MM.1S (cell line): ENCODE measurements at regions not wholly inside any gene's neighbourhood (a gene's known extent, or its start where the extent isn't known, plus 50 kb on each side); places are given as distances from the start of the nearest gene placed in this dataset.

ENCODE experiments used
- DNase-seq: peaks from one replicate; pipeline ENCODE4 v3.0.0-alpha.2; 2015
- H2AFZ ChIP-seq: fragments of 300-600 bp; sonication (generic); 2 replicates; pipeline ENCODE4 v1.6.0; 2016; ENCODE audit warnings: antibody characterized with exemption, low read length
- H3F3A ChIP-seq: fragments of 300-600 bp; sonication (generic); 2 replicates; pipeline ENCODE4 v1.6.1; 2016; ENCODE audit warnings: mild to moderate bottlenecking, antibody characterized with exemption, low read length, moderate library complexity, mixed read lengths; ENCODE audit not compliant: insufficient read depth
- H3K27ac ChIP-seq: fragments of 300-600 bp; sonication (generic); 2 replicates; pipeline ENCODE4 v1.5.1; 2016; ENCODE audit warnings: mild to moderate bottlenecking, low read length
- H3K27me3 ChIP-seq: fragments of 300-600 bp; sonication (generic); replicated peaks from 2 replicates; pipeline ENCODE4 v1.6.0; 2016; ENCODE audit warnings: low read length; ENCODE audit not compliant: insufficient read depth
- H3K36me3 ChIP-seq: fragments of 300-600 bp; sonication (generic); replicated peaks from 2 replicates; pipeline ENCODE4 v1.6.1; 2016; ENCODE audit warnings: mild to moderate bottlenecking, low read length, mixed read lengths; ENCODE audit not compliant: insufficient read depth
- H3K4me1 ChIP-seq: fragments of 300-600 bp; sonication (generic); 2 replicates; pipeline ENCODE4 v1.6.1; 2016; ENCODE audit warnings: low read length, mixed read lengths
- H3K4me2 ChIP-seq: fragments of 300-600 bp; sonication (generic); 2 replicates; pipeline ENCODE4 v1.6.0; 2016; ENCODE audit warnings: low read depth, low read length
- H3K4me3 ChIP-seq: fragments of 300-600 bp; sonication (generic); 2 replicates; pipeline ENCODE4 v1.5.1; 2016; ENCODE audit warnings: low read length, mixed read lengths
- H3K79me2 ChIP-seq: fragments of 300-600 bp; sonication (generic); 2 replicates; pipeline ENCODE4 v1.6.1; 2016; ENCODE audit warnings: mixed run types, low read length, mixed read lengths
- H3K9ac ChIP-seq: fragments of 300-600 bp; sonication (generic); 2 replicates; pipeline ENCODE4 v1.6.1; 2016; ENCODE audit warnings: low read length, mixed read lengths
- H3K9me2 ChIP-seq: fragments of 300-600 bp; sonication (generic); replicated peaks from 2 replicates; pipeline ENCODE4 v1.6.1; 2016; ENCODE audit warnings: mild to moderate bottlenecking, low read length, mixed read lengths; ENCODE audit not compliant: insufficient read depth
- H3K9me3 ChIP-seq: fragments of 300-600 bp; sonication (generic); replicated peaks from 2 replicates; pipeline ENCODE4 v1.6.1; 2016; ENCODE audit warnings: mild to moderate bottlenecking, low read length, mixed read lengths; ENCODE audit not compliant: insufficient read depth
- H4K20me1 ChIP-seq: fragments of 300-600 bp; sonication (generic); 2 replicates; pipeline ENCODE4 v1.6.1; 2016; ENCODE audit warnings: mild to moderate bottlenecking, low read length, moderate library complexity, mixed read lengths; ENCODE audit not compliant: insufficient read depth
- EZH2 ChIP-seq: fragments of 300-600 bp; sonication (generic); optimal IDR thresholded peaks from 2 replicates; pipeline ENCODE3; 2017; ENCODE audit warnings: low read depth, mild to moderate bottlenecking, antibody characterized with exemption, low read length, mixed read lengths
- EZH2phosphoT487 ChIP-seq: fragments of 300-600 bp; sonication (generic); IDR thresholded peaks from 2 replicates; pipeline ENCODE4 v1.6.1; 2018; ENCODE audit warnings: antibody characterized with exemption, low read length
- TF ChIP-seq, protein P1 (sequence below): fragments of 300-600 bp; sonication (generic); IDR thresholded peaks from 2 replicates; pipeline ENCODE4 v1.5.1; 2016; ENCODE audit warnings: antibody characterized with exemption, low read length, mixed read lengths

DNA sequence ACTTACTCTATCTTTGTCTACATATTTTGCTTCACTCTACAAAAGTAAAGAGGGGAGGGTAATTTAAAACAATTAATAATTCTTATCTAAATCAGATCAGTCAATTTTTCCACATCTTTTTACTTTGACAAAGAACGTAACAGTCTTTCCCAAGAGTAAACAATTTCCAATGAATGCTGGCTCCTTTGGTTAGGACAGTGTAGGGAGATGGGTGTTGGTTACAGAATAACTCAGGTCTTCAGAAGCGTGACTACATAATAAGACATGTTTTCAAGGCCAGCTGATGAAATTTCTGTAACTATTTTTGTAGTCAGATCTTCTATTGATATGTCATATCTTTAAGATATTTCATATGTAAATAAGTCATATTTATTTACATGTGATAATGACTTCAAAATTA, 183.0 kb upstream of the CAND1 start:
- H3K27me3 ChIP-seq = no peaks in the 10 kb centered on the region
- H3K4me1 ChIP-seq = no peaks in the 10 kb centered on the region
- H3F3A ChIP-seq = no peaks in the 10 kb centered on the region
- H3K36me3 ChIP-seq = no peaks in the 10 kb centered on the region
- no peak overlapping the region for H2AFZ ChIP-seq
- H3K4me2 ChIP-seq = no peak overlapping the region
- H3K9me3 ChIP-seq = no peaks in the 10 kb centered on the region
- H3K4me3 ChIP-seq = no peak overlapping the region
- H3K9me2 ChIP-seq = no peaks in the 10 kb centered on the region
- H4K20me1 ChIP-seq = no peaks in the 10 kb centered on the region
- no peak for DNase-seq
- H3K27ac ChIP-seq = no peak overlapping the region
- no peaks in the 10 kb centered on the region for H3K79me2 ChIP-seq
- no peak for TF ChIP-seq EZH2phosphoT487
- no peak for TF ChIP-seq EZH2
- TF ChIP-seq, protein P1, sequence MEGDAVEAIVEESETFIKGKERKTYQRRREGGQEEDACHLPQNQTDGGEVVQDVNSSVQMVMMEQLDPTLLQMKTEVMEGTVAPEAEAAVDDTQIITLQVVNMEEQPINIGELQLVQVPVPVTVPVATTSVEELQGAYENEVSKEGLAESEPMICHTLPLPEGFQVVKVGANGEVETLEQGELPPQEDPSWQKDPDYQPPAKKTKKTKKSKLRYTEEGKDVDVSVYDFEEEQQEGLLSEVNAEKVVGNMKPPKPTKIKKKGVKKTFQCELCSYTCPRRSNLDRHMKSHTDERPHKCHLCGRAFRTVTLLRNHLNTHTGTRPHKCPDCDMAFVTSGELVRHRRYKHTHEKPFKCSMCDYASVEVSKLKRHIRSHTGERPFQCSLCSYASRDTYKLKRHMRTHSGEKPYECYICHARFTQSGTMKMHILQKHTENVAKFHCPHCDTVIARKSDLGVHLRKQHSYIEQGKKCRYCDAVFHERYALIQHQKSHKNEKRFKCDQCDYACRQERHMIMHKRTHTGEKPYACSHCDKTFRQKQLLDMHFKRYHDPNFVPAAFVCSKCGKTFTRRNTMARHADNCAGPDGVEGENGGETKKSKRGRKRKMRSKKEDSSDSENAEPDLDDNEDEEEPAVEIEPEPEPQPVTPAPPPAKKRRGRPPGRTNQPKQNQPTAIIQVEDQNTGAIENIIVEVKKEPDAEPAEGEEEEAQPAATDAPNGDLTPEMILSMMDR = no peak
- H3K9ac ChIP-seq = no peak overlapping the region

DNA sequence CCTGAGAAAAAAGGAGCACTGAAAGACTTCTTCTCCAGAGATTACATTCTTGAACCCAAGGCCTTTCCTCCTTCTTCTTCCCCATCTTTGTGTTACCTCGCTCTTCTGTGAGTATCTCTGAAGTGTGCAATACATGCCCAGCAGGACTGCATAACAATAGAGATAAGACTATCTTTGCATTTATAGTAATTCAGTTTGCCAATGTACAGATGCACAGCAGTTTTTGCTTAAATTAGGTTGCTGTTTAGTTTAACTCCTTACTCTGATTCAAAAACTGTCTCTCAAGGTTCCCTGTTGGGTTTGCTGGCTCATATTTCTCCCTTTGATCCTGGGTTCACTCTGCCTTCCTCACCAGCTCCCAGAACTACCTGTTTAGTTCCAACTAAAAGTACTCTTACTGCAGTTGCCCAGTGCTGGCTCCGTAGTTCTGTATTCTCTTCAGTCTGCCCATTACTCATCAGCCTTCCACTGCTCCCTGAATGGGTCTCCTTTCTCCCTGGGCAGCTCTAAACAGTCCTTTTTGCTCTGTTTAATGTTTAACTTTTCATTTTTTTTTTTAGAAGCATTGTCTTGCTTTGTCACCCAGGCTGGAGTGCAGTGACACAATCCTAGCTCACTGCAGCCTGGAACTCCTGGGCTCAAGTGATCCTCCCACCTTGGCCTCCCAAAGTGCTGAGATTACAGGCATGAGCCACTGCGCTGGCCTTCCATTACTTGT, 180.6 kb upstream of the CAND1 start:
- TF ChIP-seq EZH2phosphoT487 = no peak
- no peak for TF ChIP-seq EZH2
- TF ChIP-seq, protein P1 = no peak
- Histone ChIP-seq H3K9me3 (no peaks in the 10 kb centered on the region), H3K79me2 (no peaks in the 10 kb centered on the region), H3K9ac (no peak overlapping the region), H2AFZ (no peak overlapping the region), H3K27ac (no peak overlapping the region), H3K4me3 (no peak overlapping the region), H4K20me1 (no peaks in the 10 kb centered on the region), H3K4me2 (no peak overlapping the region), H3K36me3 (no peaks in the 10 kb centered on the region), H3K27me3 (no peaks in the 10 kb centered on the region), H3F3A (no peaks in the 10 kb centered on the region), H3K9me2 (no peaks in the 10 kb centered on the region), H3K4me1 (no peaks in the 10 kb centered on the region)
- DNase-seq = no peak

DNA sequence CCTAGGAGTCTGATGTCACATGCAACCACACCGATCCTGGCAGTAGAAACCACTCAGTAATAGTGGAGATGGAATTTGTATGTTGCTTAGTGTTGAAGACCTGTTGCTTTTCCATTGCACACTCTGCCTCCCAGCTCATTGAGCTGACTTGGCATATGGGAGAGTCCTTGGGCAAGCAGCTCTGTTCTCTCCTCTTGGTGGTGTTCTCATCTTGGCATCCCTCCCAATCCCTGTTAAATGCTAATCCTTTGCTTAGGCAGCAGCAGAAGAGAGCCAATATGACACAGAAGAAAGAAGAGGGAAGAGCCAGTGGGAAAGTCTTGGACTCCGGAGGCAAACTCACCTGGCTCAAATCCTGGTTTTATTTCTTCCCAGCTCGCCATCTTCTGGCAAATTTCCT, 178.0 kb upstream of the CAND1 start:
- no peak overlapping the region for H3K4me2 ChIP-seq
- no peak overlapping the region for H2AFZ ChIP-seq
- no peak overlapping the region for H3K4me3 ChIP-seq
- no peaks in the 10 kb centered on the region for H3K9me3 ChIP-seq
- H3K27ac ChIP-seq = no peak overlapping the region
- no peak for DNase-seq
- no peak overlapping the region for H3K9ac ChIP-seq
- H3K9me2 ChIP-seq = no peaks in the 10 kb centered on the region
- H4K20me1 ChIP-seq = no peaks in the 10 kb centered on the region
- H3K27me3 ChIP-seq = no peaks in the 10 kb centered on the region
- no peaks in the 10 kb centered on the region for H3K4me1 ChIP-seq
- no peaks in the 10 kb centered on the region for H3K36me3 ChIP-seq
- TF ChIP-seq EZH2 = no peak
- TF ChIP-seq, protein P1 = no peak
- no peak for TF ChIP-seq EZH2phosphoT487
- no peaks in the 10 kb centered on the region for H3K79me2 ChIP-seq
- H3F3A ChIP-seq = no peaks in the 10 kb centered on the region
